ENCODE measurements at regions not wholly inside any gene's neighbourhood (a gene's known extent, or its start where the extent isn't known, plus 50 kb on each side); places are given as distances from the start of the nearest gene placed in this dataset.
"Not testable (repeated sequence)": the region's sequence is repeated elsewhere in the genome, so short reads cannot be mapped to it uniquely, and the experiment has no call there.

DNA sequence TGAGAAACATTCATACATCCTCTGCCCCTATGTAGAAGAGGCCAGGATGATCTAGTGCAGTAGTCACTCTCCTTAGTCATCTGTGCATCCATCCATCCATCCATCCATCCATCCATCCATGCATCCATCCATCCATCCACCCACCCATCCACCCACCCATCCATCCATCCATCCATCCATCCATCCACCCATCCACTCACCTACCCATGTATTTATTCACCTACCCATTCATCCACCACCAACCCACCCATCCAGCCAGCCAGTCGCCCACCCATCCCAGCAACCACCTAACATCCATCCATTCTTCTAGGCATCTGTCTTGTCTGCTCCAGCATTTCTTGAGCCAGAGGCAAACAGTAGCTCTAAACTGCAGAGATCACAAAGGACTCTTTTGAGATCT, 87.1 kb downstream of the MSX2 start:
- ATAC-seq (no peak), DNase-seq (ENCODE audit: missing footprints) (no peak)
- intact Hi-C loops (cut with DNase I): no loop called here

DNA sequence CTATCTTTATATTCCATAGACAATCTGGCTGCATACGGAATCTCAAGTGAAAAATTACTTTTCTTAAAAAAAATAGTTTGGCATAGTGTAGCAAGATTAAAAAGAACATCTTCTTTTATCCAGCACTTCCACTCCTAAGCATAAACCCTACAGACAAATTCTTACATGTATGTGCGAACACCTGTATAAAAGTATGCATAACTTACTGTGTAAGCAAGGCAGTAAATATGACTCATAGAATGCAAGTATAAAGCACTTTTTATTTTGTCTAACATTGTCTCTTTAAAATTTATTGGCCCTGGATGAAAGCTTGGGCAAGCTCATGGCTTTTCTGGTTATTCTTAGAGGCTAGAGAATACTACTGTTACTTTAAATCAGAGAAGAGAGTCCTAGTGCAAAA, 86.4 kb downstream of the MSX2 start:
- intact Hi-C loops (cut with DNase I): no loop called here
- no peak for DNase-seq (ENCODE audit: missing footprints)
- ATAC-seq: no peak

DNA sequence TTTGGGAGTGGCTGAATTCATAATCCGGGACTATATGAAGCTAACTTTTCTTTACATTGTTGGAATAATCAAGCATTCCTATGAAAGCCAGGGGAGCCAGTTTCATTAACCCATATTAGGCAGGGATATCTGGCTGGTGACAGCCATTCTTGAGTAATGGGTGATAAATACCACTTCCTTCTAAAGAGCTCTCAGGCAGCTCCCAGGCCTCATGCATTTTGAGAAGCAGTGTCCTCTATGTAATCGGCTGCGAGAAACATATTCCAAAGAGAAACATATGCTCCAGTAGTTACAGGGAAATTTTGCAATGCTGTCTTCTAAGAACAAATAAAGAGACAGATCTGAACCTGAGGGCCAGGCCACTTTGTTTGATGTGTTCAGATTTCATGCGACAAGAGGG, 83.1 kb downstream of the MSX2 start:
- DNase-seq (ENCODE audit: missing footprints): no peak
- ATAC-seq: no peak
- intact Hi-C loops (cut with DNase I): no loop called here

DNA sequence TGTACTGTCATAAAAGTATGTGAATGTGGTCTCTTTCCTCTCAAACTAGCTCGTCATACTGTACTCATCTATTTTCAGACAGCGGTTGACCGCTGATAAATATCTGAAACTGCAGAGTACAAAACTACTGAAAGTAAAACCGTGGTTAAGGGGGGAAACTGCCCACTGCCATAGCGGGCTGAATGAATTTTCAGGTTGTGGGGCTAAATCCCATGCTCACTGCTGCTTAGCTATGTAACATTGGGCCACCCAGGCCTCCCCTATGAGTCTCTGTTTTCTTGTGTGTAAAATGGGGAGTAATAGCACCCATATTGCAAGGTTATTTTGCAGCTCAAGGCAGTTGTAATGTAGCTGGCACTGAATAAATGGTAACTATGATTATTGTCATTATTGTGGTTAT, 82.3 kb downstream of the MSX2 start:
- DNase-seq (ENCODE audit: missing footprints): no peak
- ATAC-seq: no peak
- intact Hi-C loops (cut with DNase I): no loop called here

DNA sequence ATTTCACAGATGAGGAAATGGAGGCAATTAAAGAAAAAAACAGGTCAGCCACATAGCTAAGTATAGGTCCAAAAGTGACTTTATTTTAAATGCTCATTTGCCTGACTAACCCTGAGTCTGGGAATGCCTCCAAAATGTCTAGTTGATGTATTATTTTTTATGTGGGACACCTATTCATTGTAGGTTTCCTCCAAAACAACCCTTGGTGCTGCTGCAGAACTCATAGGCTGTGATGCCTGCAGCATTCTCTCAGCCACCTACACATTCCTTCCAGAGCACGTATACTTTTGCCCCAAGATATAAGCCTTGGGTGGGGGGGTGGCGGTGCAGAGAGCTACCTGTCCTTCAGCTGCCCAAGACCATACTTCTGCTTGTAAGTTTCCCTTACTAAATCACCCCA, 77.4 kb downstream of the MSX2 start:
- intact Hi-C loops (cut with DNase I): no loop called here
- DNase-seq (ENCODE audit: missing footprints) (no peak), ATAC-seq (no peak)

DNA sequence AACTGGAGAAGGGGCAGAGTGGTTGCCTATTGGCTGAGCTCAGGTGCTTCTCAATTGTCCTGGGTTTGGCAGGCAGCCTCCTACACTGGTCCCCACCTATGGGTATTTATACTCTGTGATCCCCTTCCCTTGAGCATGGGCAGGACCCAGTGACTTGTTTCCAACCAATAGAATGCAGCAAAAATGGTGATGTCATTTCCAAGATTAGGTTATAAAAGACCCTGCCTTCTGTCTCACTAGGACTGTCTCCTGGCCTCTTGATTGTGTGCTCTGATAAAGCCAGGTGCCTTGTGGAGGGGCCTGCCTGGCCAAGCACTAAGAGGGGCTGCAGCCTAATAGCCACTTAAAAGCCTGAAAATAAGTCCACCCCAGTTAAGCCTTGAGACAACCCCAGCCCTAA, 76.1 kb downstream of the MSX2 start:
- DNase-seq (ENCODE audit: missing footprints) (no peak), ATAC-seq (no peak)
- intact Hi-C loops (cut with DNase I): no loop called here

DNA sequence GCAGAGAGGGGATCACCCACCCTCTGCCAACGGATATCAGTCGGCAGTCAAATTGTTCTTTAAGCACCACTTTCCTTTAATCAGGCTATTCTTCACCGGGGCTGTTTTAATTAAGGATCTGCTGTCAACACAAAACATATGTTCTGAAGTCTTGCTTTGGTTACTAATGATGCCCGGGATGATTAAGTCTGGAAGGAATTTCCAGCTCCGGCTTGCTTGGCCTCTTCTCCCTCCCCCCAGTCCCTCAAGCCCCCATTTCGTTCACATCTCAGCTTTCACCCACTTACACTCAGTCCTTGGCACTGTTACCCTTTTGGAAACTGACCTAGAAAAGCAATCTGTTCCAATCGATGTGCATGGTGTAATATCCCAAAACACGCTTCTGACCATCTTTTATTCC, 74.7 kb downstream of the MSX2 start:
- no peak for ATAC-seq
- intact Hi-C loops (cut with DNase I): loop anchor here (10.0 kb wide), 1 partner anchor 224 kb away; no protein-coding TSS in a partner anchor
- DNase-seq (ENCODE audit: missing footprints): no peak

DNA sequence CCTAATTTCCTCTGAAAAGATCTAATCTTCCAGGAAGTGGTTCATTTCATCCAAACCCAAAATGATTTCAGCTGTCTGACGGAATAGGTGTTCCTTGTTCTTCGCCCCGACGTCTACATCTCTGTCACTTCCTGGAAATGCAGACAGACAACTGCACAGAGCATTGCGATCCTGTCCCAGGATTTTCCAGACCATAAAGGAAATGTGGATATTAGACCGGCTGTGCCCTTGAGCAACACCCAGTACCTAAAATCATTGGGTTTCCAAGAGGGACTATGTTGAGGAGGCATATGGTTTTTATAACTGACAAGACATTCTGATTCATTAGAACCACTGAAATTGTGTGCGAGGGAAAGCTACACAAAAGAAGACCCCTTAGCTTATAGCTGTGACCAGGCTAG, 74.2 kb downstream of the MSX2 start:
- ATAC-seq: no peak
- intact Hi-C loops (cut with DNase I): loop anchor here (10.0 kb wide), 1 partner anchor 224 kb away; no protein-coding TSS in a partner anchor
- DNase-seq (ENCODE audit: missing footprints): no peak

DNA sequence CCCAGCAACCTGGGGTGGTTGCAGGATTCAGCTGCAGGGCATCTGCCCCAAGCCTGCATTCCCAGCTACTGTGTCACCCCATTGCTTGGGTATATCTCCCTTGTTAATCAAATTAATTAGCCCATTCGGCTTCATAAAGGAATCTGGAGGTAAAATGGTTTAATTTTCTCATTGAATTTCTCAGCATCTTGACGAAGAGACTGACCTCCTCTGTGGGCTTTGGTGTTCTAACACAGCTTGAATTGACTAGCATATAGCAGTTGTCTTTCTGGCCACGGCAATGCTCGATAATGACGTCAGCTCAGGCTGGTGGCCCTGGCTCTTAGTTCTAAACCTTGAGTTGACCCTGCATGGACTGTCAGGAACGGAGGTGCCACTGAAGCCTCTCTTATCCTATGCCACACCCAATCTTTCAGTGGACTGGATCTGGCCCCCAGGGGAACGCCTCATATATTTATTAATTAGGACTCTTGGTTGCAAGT, 72.4 kb downstream of the MSX2 start:
- DNase-seq (ENCODE audit: missing footprints) (no peak), ATAC-seq (no peak)
- intact Hi-C loops (cut with DNase I): loop anchor here (10.0 kb wide), 1 partner anchor 222 kb away; no protein-coding TSS in a partner anchor

DNA sequence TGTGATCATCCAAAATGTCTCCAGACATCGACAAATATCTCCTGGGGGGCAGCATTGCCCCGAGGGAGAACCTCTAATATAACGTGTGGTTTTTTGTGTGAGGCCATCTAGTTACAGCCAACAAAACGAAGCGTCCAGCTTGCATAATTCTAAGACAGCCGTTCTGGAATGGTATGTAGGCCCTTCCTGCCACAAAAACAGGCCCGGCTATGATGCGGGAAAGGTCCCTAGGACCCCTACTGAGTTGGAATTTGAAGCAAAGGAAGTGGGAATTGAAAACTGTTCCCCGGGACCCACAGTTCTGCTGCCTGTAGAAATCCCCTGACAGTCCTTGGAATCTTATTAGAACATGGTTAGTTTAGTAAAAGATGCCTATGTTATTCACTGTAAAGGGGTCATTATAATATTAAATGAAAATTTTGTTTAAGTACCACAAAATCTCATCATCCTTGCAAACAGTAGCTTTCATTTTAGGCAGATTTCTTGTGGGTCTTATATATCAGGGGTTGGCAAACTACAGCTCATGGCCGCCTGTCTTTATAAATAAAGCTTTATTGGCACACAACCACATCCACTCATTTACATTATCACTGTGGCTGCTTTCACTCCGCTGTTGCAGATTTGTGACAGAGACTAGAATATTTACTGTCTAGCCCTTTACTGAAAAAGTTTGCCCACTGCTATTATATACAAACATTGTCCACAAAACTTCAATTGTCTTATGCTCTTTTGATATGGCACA, 70.7 kb downstream of the MSX2 start:
- no peak for ATAC-seq
- intact Hi-C loops (cut with DNase I): loop anchor here (5.0 to 10.0 kb wide), 2 partner anchors 220 to 468 kb away; no protein-coding TSS in a partner anchor
- no peak for DNase-seq (ENCODE audit: missing footprints)

DNA sequence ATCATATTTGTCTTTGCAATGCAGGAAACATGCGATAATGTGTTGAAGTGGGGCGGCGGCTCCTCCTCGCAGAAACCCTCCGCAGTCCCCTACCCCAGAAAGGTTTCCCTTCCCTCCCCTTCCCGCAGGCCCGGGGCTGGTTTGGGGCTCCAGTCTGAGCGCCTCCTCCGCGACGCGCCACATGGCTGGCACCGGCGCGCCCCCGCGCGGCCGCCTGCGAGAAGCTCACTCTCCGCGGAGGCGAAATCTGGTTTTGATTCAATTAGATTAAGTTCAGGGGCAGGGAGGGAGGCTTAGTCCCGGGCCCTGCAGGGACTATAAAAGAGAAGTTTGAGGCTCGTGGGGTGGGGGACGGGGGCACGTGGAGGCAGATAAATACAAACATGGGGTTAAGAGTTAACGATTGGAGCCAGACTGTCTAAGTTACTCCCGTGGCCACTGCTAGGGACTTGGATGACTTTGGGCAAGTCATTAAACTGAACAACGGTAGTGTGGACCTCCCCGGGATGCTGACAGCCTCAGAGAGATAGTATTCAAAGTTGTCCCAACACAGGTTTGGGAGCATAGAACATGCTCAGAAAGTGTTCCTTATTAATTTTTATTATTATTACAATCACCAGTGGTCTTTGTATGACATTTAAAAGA, 69.4 kb downstream of the MSX2 start:
- ATAC-seq (peak; percentile 50), DNase-seq (ENCODE audit: missing footprints) (peak; percentile 67)
- intact Hi-C loops (cut with DNase I): loop anchor here (1.0 to 10.0 kb wide), 3 partner anchors 219 to 467 kb away; no protein-coding TSS in a partner anchor

DNA sequence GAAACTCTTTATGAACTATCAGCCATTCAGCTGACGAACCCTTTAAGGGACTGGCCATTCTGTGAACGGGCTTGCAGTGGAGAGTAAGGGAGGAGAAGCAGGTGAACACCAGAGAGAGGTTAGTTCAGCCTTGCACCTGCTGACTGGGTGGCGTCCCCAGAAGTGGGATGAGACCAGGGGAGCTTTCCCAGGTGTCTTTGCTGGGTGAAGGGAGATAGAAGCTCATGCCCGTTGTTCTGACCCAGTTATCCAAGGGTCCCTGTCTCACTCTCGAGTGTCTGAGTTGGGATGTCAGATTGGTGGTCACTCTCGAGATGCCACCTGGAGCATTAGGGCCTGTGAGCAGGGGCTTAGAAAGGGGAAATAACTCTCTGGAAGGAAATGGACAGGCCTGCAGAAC, 68.7 kb downstream of the MSX2 start:
- DNase-seq (ENCODE audit: missing footprints) (no peak), ATAC-seq (no peak)
- intact Hi-C loops (cut with DNase I): loop anchor here (1.0 to 10.0 kb wide), 3 partner anchors 218 to 466 kb away; no protein-coding TSS in a partner anchor

DNA sequence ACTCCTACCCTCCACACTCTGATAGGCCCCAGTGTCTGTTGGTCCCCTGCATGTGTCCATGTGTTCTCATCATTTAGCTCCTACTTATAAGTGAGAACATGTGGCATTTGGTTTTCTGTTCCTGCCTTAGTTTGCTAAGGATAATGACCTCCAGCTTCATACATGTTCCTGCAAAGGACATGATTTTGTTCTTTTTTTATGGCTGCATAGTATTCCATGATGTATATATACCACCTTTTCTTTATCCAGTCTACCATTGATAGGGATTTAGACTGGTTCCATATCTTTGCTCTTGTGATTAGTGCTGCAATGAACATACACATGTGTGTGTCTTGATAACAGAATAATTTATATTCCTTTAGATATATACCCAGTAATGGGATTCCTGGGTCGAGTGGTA, 67.9 kb downstream of the MSX2 start:
- not testable (repeated sequence) for DNase-seq (ENCODE audit: missing footprints); ATAC-seq
- intact Hi-C loops (cut with DNase I): loop anchor here (5.0 to 10.0 kb wide), 2 partner anchors 217 to 465 kb away; no protein-coding TSS in a partner anchor

DNA sequence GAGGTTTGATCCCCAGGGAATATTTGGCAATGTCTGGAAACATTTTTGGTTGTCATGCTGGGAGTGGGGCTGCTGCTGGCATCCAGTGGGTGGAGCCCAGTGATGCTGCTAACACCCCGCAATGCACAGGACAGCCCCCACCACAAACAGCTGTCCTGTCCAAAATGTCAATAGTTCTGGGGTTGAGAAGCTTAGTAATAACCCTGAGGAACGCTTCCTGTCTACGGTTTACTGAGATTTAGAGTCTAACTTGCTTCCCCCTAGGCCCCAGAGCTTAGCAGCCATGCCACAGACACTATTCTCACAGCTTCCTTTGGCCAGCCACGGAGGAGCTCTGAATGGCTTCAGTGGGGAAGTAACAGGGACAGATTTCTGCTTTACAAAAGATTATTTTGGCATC, 66.5 kb downstream of the MSX2 start:
- intact Hi-C loops (cut with DNase I): loop anchor here (5.0 to 10.0 kb wide), 2 partner anchors 216 to 464 kb away; no protein-coding TSS in a partner anchor
- ATAC-seq: no peak

DNA sequence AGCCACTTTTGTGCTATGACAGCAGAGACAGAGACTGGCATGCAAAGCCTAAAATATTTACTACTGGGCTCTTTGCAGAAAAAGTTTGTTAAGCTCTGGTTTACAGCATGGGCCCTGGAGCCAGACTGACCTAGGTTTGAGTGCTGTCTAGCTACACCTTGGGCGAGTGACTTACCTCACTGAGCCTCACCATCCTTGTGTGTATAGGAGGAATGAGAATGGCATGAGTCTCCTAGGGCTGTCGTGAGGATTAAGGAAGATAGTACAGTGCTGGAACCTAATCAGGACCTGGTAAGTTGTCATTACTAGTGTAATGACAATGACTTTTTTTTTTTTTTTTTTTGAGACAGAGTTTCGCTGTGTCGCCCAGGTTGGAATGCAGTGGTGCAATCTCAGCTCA, 65.2 kb downstream of the MSX2 start:
- intact Hi-C loops (cut with DNase I): no loop called here
- DNase-seq (ENCODE audit: missing footprints): no peak
- ATAC-seq: no peak

More for the DNA sequence above, 66.5 kb downstream of the MSX2 start:
- no peak for DNase-seq (ENCODE audit: missing footprints)

DNA sequence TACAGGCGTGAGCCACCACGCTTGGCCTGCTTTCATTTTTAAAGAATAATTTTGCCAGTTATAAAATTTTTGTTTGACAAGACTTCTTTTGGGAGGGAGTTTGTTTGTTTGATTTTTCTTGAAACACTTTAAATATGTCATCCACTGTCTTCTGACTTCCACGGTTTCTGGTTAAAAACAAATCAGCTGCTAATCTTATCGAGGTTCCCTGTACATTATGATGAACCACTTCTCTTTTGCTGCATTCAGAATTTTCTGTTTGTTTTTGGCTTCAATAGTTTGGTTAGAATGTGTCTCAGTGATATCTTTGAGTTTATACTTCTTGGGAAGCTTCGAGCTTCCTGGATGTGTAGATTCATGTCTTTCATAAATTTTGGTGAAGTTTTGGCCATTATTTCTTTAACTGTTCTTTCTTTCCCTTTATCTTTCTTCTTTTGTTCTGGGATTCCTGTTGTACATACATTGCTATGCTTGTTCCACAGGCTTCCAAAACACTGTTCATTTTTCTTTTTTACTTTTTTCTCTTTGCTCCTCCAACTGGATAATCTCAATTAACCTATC, 60.8 kb downstream of the MSX2 start:
- no peak for DNase-seq (ENCODE audit: missing footprints)
- intact Hi-C loops (cut with DNase I): no loop called here
- no peak for ATAC-seq

All from Right ventricle myocardium inferior (tissue), 1 donor.